Stimulated activated naive CD8-positive, alpha-beta T cell treated with anti-CD3 and anti-CD28 coated beads, Interleukin-15, amount 100 ng/mL, for 72 hours (primary cell): ENCODE measurements at regions not wholly inside any gene's neighbourhood (a gene's known extent, or its start where the extent isn't known, plus 50 kb on each side); places are given as distances from the start of the nearest gene placed in this dataset.
"Not testable (repeated sequence)": the region's sequence is repeated elsewhere in the genome, so short reads cannot be mapped to it uniquely, and the experiment has no call there.

Experiments used
- ATAC-seq: fragments of 150-1000 bp; cut with Tn5 transposase; 2 replicates; pipeline ENCODE4 v1.10.0; 2021; ENCODE audit warnings: mild to moderate bottlenecking, moderate library complexity
- DNase-seq, 2 donors: peaks; one replicate each; pipeline ENCODE4 v3.0.0; 2021 to 2022
- H3K27ac Mint-ChIP-seq, 2 donors: one replicate each; pipeline ENCODE4 v1.8.0; 2022; ENCODE audit warnings: mild to moderate bottlenecking in 2 of 2, mixed read lengths in 2 of 2, moderate library complexity in 2 of 2
- H3K27me3 Mint-ChIP-seq: one replicate; pipeline ENCODE4 v1.8.0; 2022; ENCODE audit warnings: mixed read lengths
- H3K4me1 Mint-ChIP-seq: one replicate; pipeline ENCODE4 v1.8.0; 2022; ENCODE audit warnings: mild to moderate bottlenecking, mixed read lengths
- H3K4me3 Mint-ChIP-seq, 2 donors: one replicate each; pipeline ENCODE4 v1.8.0; 2022; ENCODE audit warnings: mild to moderate bottlenecking in 2 of 2, mixed read lengths in 2 of 2, moderate library complexity in 1 of 2
- H3K9me3 Mint-ChIP-seq, 2 donors: one replicate each; pipeline ENCODE4 v1.8.0; 2022; ENCODE audit warnings: mixed read lengths in 2 of 2

DNA sequence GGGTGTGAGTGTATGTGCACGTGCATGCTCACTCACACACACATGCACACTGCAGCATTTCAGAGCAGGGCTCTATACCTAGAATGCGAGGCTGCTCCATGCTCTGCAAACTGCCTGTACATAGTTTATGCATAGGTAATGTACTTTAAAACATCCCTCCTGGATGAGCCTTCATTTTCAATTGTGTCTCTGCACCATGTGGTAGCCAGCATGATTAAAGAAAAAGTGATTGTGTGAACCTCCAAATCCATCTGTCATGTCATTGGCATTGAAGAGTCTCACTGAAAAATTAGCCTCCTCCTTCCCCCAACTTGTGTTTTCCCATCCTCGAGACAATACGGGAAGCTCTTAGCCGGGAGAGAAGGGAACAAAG lies 120.9 kb upstream of the SPATS2L start:
- Mint-ChIP-seq H3K9me3 (no peaks in the 10 kb centered on the region), H3K4me1 (no peaks in the 10 kb centered on the region), H3K4me3 (no peak overlapping the region), H3K27ac (no peak overlapping the region), H3K27me3 (peaks cover 27% of the 10 kb centered on the region)
- DNase-seq (no peak), ATAC-seq (no peak)

DNA sequence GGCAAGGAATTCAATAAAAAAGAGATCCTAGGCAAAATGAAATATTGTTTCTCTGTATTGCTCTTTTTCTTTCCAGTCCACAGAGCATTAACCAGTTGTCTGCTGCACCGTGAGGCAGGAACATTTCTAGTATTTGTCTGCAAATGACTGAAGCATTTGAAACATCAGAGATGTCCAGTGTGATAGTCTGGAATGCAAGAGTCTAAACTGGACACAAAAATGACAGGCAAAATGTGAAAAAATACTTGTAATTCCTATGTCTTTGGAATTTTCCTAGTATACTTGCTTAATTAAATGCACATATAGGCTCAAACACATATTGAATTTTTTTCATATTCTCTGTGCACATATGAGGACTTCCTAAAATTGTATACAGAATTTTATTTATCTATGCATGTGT lies 120.5 kb upstream of the SPATS2L start:
- no peak overlapping the region for H3K4me3 Mint-ChIP-seq

DNA sequence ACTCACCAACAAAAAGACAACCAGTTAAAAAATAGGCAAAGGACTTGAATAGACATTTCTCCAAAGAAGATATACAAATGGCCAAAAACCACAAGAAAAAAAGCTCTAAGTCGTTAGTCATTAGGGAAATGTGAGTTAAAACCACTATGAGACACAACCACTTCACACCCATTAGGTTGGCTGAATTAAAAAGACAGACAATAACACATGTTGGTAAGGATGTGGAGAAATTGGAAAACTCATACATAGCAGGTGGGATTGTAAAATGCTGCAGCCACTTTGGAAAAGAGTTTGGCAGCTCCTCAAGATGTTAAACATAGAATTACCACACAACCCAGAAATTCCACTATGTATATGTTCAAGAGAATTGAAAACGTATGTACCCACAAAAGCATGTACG lies 117.6 kb upstream of the SPATS2L start:
- H3K27me3 Mint-ChIP-seq: peaks cover 19% of the 10 kb centered on the region

More for the DNA sequence above, 120.5 kb upstream of the SPATS2L start:
- no peak overlapping the region for H3K27ac Mint-ChIP-seq
- ATAC-seq (no peak), DNase-seq (no peak)
- no peaks in the 10 kb centered on the region for H3K4me1 Mint-ChIP-seq
- no peaks in the 10 kb centered on the region for H3K9me3 Mint-ChIP-seq
- H3K27me3 Mint-ChIP-seq: peaks cover 27% of the 10 kb centered on the region

DNA sequence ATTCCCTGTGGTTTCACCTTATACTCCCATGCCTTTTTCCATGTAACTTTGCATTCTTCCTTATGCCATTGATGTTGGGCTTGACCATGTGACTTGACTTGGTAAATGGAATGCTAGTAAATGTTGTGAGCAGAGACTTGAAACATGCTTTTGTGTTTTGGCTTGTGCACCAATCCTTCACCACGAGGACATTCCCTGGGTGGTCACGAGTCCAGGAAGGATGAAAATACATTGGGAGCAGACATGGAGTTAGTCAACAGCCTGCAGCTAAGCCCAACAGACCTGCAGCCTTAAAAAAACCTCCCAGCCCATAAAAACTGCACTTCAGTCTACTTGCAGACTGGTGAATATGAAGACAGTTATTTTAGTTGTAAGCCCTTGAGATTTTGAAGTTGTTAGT lies 116.5 kb upstream of the SPATS2L start:
- Mint-ChIP-seq H3K27ac (no peak overlapping the region), H3K9me3 (no peaks in the 10 kb centered on the region), H3K4me3 (no peak overlapping the region), H3K4me1 (no peaks in the 10 kb centered on the region), H3K27me3 (peaks cover 12% of the 10 kb centered on the region)
- ATAC-seq (no peak), DNase-seq (no peak)

More for the DNA sequence above, 117.6 kb upstream of the SPATS2L start:
- H3K27ac Mint-ChIP-seq: no peak overlapping the region
- no peak for ATAC-seq
- DNase-seq: no peak
- H3K4me1 Mint-ChIP-seq: no peaks in the 10 kb centered on the region
- no peaks in the 10 kb centered on the region for H3K9me3 Mint-ChIP-seq
- no peak overlapping the region for H3K4me3 Mint-ChIP-seq

DNA sequence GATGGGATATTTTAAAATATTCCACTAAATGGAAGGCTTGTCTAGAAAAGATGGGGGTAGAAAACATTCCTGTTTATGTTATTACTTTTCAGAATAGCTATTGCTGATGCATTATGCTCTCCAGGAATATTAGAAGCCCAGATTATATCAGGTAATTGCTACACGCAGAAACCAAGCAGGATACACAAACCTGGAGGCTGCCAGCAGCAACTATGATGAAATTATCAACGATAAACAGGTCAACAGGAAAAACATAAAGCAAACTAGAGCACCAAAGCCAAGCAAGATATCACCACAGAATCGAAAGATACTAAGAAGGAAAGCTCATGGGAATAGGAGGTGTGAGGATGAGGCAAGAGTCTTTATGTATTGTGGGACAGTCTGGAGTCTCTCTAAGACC lies 113.2 kb upstream of the SPATS2L start:
- no peak overlapping the region for H3K27ac Mint-ChIP-seq
- H3K9me3 Mint-ChIP-seq: no peaks in the 10 kb centered on the region
- peaks cover 5% of the 10 kb centered on the region for H3K27me3 Mint-ChIP-seq
- ATAC-seq: no peak
- H3K4me3 Mint-ChIP-seq: no peak overlapping the region
- DNase-seq: no peak
- H3K4me1 Mint-ChIP-seq: no peaks in the 10 kb centered on the region

DNA sequence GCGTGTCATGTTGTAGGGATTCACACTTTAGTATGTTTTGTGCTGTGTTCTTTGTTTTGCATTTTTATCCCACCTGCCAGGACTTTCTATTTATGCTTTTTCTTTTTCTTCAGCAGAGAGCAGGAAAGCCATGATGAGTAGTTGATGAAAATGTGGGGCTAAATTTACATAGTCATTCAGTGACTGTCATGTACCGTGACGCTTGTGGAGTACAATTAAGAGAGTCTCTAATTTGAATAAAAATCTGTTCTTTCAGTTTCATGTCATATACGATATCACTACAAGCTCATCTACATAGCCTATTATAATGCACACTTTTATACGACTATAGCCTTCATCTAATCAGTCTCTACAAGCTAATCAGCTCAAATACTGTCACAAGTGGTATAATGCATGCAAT lies 112.7 kb upstream of the SPATS2L start:
- no peak overlapping the region for H3K4me3 Mint-ChIP-seq
- H3K4me1 Mint-ChIP-seq: no peaks in the 10 kb centered on the region
- DNase-seq: no peak
- H3K9me3 Mint-ChIP-seq: no peaks in the 10 kb centered on the region
- H3K27me3 Mint-ChIP-seq: peaks cover under 1% of the 10 kb centered on the region
- no peak overlapping the region for H3K27ac Mint-ChIP-seq
- ATAC-seq: no peak

GRCh38 chr2:200194746-200195145 lies 111.7 kb upstream of the SPATS2L start:
- H3K4me3 Mint-ChIP-seq: no peak overlapping the region
- no peaks in the 10 kb centered on the region for H3K27me3 Mint-ChIP-seq
- H3K27ac Mint-ChIP-seq: no peak overlapping the region
- no peak for DNase-seq
- no peaks in the 10 kb centered on the region for H3K9me3 Mint-ChIP-seq
- ATAC-seq: no peak
- H3K4me1 Mint-ChIP-seq: no peaks in the 10 kb centered on the region

GRCh38 chr2:200199005-200199404 lies 107.5 kb upstream of the SPATS2L start:
- no peak for ATAC-seq
- H3K27ac Mint-ChIP-seq: no peak overlapping the region
- no peak for DNase-seq
- no peak overlapping the region for H3K4me3 Mint-ChIP-seq
- H3K4me1 Mint-ChIP-seq: no peaks in the 10 kb centered on the region
- H3K9me3 Mint-ChIP-seq: no peaks in the 10 kb centered on the region
- peaks cover 12% of the 10 kb centered on the region for H3K27me3 Mint-ChIP-seq

GRCh38 chr2:200199576-200200263 lies 106.8 kb upstream of the SPATS2L start:
- Mint-ChIP-seq H3K4me3 (no peak overlapping the region), H3K27me3 (peaks cover 12% of the 10 kb centered on the region), H3K27ac (no peak overlapping the region), H3K9me3 (no peaks in the 10 kb centered on the region), H3K4me1 (no peaks in the 10 kb centered on the region)
- DNase-seq (no peak), ATAC-seq (no peak)

DNA sequence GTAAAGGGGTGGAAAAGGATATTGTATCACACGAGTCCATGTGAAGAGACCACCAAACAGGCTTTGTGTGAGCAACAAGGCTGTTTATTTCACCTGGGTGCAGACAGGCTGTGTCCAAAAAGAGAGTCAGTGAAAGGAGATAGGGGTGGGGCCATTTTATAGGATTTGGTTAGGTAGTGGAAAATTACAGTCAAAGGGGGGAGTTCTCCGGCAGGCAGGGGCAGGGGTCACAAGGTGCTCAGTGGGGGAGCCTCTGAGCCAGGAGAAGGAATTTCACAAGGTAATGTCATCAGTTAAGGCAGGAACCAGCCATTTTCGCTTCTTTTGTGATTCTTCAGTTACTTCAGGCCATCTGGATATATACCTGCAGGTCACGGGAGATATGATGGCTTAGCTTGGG lies 104.7 kb upstream of the SPATS2L start:
- ATAC-seq, H3K9me3 Mint-ChIP-seq, H3K4me3 Mint-ChIP-seq, H3K4me1 Mint-ChIP-seq, H3K27ac Mint-ChIP-seq, DNase-seq: not testable (repeated sequence)
- peaks cover 12% of the 10 kb centered on the region for H3K27me3 Mint-ChIP-seq

- Mint-ChIP-seq H3K4me1 (no peaks in the 10 kb centered on the region), H3K4me3 (no peak overlapping the region)
- no peak for ATAC-seq
These were observed 103.1 kb upstream of the SPATS2L start for GRCh38 chr2:200203381-200203827.

GRCh38 chr2:200208041-200208440 lies 98.5 kb upstream of the SPATS2L start:
- Mint-ChIP-seq H3K4me3 (no peak overlapping the region), H3K27ac (no peak overlapping the region), H3K9me3 (peaks cover 10 to 13% of the 10 kb centered on the region in 2 donors), H3K27me3 (no peaks in the 10 kb centered on the region), H3K4me1 (no peaks in the 10 kb centered on the region)
- DNase-seq: no peak
- ATAC-seq: no peak

More at GRCh38 chr2:200203381-200203827, 103.1 kb upstream of the SPATS2L start:
- peaks cover 12% of the 10 kb centered on the region for H3K27me3 Mint-ChIP-seq
- DNase-seq: no peak
- H3K27ac Mint-ChIP-seq: no peak overlapping the region
- H3K9me3 Mint-ChIP-seq: peaks cover under 1 to 2% of the 10 kb centered on the region in 2 donors

DNA sequence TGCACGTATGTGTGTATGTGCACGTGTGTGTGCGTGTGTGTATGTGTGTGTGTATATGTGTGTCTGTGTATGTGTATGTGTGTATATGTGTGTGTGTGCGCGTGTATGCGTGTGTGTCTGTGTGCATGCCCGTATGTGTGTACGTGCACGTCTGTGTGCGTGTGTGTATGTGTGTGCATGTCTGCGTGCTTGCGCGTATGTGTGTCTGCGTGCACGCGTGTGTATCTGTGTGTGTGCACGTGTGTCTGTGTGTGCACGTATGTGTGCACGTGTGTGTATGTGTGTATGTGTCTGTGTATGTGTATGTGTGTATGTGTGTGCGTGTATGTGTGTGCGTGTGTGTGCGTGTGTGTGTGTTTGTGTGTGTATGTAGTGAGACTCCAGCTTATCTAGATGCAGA lies 97.5 kb upstream of the SPATS2L start:
- Mint-ChIP-seq H3K9me3 (peaks cover 10 to 13% of the 10 kb centered on the region in 2 donors), H3K27ac (no peak overlapping the region), H3K27me3 (no peaks in the 10 kb centered on the region), H3K4me1 (no peaks in the 10 kb centered on the region), H3K4me3 (no peak overlapping the region)
- DNase-seq (no peak), ATAC-seq (no peak)

GRCh38 chr2:200211643-200212042 lies 94.8 kb upstream of the SPATS2L start:
- no peaks in the 10 kb centered on the region for H3K4me1 Mint-ChIP-seq

DNA sequence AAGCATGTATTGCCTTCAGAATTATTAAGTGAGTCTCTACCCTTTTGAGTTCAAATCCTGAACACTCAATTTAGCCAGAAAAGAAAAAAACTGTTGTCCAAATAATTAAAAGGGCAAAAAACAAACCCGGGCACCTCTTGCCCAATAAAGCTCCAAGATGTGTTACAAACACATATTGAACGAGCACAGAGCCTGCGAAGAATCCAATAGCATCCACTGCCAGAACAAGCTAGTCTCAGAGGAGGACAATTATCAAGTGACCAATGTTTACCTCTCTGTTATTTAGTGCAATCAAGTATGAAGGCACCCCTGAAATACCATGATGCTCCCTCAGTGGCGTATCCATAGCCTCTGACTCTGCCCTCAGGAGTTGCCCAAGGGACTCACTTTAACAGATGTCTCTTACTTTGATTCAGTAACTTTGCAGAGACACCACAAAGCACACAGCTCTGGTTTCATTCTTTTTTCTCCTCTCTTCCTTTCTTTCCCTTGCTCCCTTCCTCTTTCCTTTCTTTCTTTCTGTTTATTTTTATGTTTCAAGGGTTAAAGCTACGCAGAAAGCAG lies 93.5 kb upstream of the SPATS2L start:
- DNase-seq (no peak), ATAC-seq (no peak)
- H3K27ac Mint-ChIP-seq: no peak overlapping the region
- H3K4me3 Mint-ChIP-seq: no peak overlapping the region
- H3K27me3 Mint-ChIP-seq: peaks cover 16% of the 10 kb centered on the region
- no peaks in the 10 kb centered on the region for H3K4me1 Mint-ChIP-seq
- H3K9me3 Mint-ChIP-seq: peaks cover 10 to 13% of the 10 kb centered on the region in 2 donors

More at GRCh38 chr2:200211643-200212042, 94.8 kb upstream of the SPATS2L start:
- ATAC-seq (no peak), DNase-seq (no peak)
- peaks cover 13% of the 10 kb centered on the region for H3K27me3 Mint-ChIP-seq
- H3K9me3 Mint-ChIP-seq: peaks cover 10 to 13% of the 10 kb centered on the region in 2 donors
- no peak overlapping the region for H3K4me3 Mint-ChIP-seq
- H3K27ac Mint-ChIP-seq: no peak overlapping the region

DNA sequence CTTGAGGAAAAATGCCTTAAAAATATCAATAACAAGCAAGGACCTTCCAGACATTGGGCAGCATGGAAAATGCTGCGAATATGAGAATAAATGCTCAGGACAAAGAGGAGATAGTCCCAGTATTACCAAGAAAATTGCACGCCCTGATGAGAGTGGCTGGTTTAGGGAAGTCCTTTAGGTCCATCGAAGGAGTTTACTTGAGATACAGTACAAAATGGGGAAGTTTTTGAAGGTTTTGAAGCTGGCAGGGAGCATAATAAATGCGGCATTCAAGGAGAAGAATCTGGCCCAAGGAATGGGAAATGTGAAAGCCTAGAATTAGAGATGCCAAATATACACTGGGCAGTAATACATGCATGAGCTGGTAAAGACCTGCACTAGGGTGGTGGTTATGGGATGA lies 90.2 kb upstream of the SPATS2L start:
- Mint-ChIP-seq H3K27me3 (peaks cover 16% of the 10 kb centered on the region), H3K4me1 (no peaks in the 10 kb centered on the region), H3K27ac (no peak overlapping the region), H3K9me3 (no peaks in the 10 kb centered on the region), H3K4me3 (no peak overlapping the region)
- ATAC-seq (no peak), DNase-seq (no peak)

DNA sequence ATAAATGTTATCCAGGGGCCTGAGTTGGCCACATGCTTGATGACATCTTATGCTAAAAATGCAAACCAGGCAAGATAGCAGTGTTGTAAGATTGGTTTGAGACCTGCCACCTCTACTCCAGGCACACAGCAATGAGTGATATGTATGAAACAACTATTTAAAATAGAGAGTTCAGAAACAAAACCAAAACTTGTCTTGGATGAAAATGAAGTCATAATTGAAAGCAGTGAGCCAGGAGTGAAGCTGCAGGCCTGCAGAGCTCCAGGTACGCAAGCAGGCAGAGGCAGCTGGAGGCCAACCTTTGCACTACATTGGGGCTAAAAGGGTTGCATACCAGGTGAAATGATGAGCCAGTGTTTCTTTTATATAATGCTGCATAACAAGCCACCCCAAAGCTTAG lies 89.2 kb upstream of the SPATS2L start:
- H3K4me1 Mint-ChIP-seq: no peaks in the 10 kb centered on the region

More for the DNA sequence above, 89.2 kb upstream of the SPATS2L start:
- ATAC-seq: no peak
- no peak overlapping the region for H3K4me3 Mint-ChIP-seq
- DNase-seq: no peak
- no peaks in the 10 kb centered on the region for H3K9me3 Mint-ChIP-seq
- no peak overlapping the region for H3K27ac Mint-ChIP-seq
- peaks cover 16% of the 10 kb centered on the region for H3K27me3 Mint-ChIP-seq
